RCC 7860 (cell line): ENCODE measurements at regions not wholly inside any gene's neighbourhood (a gene's known extent, or its start where the extent isn't known, plus 50 kb on each side); places are given as distances from the start of the nearest gene placed in this dataset.

Experiments used
- DNase-seq: peaks from one replicate; pipeline ENCODE4 v3.0.0-alpha.2; 2015; ENCODE audit warnings: low spot score
- FAIRE-seq: peaks from 2 replicates; lab custom pipeline; 2012; peaks lifted over from hg19 to GRCh38; lab: Jason Lieb, UNC

DNA sequence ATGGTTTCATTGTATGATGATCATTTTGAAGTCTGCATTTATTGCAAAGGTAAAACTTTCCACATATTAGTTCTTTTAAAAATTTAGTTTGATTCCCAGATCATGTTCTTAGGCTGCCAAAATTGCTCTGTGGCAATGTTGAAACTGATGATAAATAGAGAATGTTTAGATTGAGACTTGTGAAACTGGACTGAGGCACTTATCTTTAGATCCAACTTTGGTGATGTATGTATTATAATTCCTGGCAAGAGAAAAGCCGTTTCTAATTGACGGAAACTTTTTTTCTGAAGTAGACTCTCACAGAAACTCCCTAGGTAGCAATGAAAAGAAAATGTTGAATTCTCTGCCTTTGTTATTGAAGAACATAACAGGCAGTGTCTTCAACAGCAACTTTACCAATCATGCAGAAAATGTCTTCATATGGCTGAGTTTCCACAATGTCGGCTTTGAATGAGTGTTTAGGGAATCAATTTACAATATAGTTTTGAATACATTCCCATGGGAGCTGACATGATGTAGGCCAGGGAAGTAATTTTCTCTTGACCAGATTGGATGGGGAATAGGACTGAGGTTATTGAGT, 456.2 kb downstream of the CD109 start:
- DNase-seq, result no peak
- no peak for FAIRE-seq

DNA sequence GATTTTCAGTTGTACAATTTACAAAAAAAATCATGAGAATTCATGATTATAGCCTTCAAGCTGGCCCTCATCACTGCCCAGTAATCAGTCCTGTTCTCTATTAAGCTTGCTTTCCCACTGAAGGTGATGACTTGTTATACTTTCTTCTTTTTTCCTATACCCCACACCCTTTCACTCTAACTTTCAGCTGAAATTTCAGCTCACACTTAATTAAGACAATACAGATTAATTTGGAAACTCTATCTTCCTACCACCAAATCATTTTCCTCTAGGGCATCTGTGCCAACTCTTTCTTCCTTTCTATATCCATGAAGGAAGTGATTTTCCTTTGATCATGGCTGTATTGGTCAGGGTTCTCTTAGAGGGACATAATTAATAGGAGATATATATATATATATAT, 449.9 kb downstream of the CD109 start:
- DNase-seq, result no peak
- no peak for FAIRE-seq

DNA sequence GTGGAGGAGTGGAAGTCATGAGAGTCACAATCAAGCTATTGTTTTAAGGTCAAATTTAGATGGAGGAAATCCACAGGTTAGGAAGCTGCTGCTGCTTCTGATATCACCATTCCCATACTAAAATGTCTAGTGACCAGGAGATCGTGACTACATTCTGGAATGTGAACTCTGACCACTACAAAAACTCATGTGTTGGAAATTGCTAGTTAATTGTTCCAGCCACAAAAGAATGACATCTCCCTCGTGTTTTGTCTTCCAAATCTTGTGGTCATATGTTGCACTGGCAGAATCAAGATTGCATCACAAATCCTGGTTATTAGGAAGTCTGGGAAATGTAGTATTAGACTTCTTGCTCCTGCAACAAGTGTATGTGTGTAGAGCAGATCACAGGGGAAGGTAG, 441.9 kb downstream of the CD109 start:
- DNase-seq (no peak), FAIRE-seq (no peak)

DNA sequence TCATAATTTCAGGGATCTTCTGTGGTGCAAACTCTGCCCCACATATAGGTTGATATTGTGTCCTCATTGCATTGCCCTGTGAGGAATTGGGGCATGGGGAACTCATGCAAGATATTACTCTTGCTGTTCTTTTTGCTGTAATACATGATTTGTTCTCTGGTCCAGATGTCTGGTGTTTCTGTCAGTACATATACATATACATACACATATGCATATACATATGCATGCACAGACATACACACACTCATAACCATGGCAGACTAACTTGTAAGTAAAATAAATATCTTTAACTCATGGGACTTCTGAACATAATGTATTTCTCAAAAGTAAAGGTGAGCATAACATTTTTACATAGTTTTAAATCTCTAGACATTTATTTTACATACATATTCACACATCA, 438.3 kb downstream of the CD109 start:
- FAIRE-seq, result no peak
- DNase-seq, result no peak

DNA sequence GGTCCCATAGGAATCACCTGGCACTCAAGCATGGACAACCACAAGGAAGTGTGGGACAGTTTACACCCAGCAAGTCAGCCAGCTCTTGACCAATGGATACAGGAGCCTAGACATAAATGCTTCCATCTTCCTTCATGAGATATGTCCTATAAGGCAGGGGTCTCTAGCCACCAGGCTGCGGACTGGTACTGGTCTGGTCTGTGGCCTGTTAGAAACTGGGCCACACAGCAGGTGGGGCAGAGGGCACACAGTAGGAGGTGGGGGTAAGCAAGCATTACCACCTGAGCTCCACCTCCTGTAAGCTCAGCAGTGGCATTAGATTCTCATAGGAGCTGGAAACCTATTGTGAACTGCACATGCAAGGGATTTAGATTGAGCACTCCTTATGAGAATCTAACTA, 437.1 kb downstream of the CD109 start:
- FAIRE-seq (no peak), DNase-seq (no peak)

DNA sequence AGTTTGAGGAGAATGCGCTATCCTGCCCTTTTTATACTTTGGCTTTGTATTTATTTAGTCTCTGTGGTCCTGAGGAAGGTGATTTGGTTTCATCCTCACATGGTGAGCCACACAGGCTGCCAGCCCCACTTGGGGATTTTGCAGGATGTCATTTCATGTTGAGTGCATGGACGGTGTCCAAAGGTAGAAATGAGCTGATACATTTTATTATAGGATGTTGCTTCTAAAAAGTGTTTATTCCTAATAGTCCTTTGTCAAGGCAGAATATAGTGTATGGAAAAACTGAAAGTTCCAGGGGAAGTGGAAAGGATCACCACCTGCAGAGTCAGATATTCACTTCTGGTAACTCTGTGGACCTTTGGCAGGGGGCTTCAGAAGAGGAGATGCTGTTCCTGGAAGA, 434.6 kb downstream of the CD109 start:
- FAIRE-seq (no peak), DNase-seq (no peak)

DNA sequence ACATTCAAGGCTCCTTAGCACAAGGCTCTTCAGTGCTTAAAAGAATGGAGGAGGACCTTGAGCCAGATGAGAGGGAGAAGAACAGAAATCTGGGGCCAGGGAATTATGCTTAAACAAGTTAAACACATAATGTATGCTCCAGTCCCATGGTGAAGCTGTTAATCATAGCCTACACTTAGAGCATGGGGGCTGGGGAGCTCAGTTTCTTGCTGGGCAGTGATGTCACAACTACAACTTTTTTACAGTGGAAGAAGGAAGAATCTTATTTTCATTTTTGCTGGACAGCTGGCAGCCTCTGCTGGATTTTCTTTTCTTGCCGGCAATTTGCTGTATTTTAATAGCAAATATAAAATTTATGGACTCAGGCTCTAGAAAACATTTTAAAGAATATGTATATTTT, 432.5 kb downstream of the CD109 start:
- FAIRE-seq (no peak), DNase-seq (no peak)

DNA sequence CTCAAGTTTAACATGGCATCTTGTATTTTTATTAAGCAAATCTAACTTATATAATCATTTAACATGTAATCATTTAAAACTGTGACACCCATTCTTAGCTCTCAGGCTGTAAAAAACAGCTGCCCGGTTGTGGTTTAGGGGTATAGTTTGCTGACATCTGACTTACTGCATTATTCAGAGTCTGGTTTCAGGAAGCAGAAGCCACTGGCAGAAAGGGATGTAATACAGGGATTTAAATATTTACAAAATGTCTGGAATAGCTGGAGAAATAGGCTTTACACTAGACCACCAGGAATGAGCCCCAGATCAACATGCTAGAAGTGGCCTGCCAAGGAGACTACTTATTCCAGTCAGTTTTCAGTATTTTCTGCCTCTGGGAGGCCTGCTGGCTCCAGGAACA, 421.1 kb downstream of the CD109 start:
- FAIRE-seq, result no peak

DNA sequence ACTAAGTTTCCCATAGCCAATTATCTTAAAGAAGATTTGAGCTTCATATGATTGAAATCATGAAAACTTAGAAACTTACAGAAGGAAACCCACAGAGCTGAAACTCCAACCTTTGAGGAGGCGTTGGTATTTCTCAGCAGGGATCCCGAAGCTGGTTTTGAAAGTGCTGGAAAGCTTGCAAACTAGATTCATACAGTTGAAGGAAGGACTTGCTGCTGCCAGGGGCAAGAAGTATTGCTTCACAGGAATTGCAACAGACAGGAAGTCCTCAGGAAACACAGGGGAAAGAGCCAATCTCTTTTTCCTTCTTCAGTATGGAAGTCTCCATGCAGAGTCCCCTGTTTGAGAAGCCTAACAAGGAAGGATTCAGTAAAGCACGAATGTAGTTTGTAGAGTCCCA, 419.7 kb downstream of the CD109 start:
- DNase-seq (no peak), FAIRE-seq (no peak)

More for the DNA sequence above, 421.1 kb downstream of the CD109 start:
- no peak for DNase-seq

DNA sequence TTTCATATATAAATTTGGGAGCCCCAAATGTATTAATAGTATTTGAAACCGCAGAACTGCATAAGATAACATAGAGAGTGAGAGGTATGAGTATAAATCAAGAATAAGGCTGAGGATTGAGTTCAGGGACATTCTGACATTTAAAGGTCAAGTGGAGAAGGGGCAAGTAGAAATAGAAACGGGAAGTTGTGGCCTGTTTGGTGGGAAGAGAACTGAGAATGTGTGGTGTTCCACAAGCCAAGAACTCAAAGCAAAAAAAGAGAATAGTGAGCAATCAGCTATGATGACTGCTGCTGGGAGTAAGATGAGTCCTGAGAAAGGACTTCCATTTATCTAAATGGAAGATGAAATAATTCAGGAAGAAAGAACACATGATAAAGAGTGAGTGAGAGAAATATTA, 418.4 kb downstream of the CD109 start:
- FAIRE-seq, result no peak
- no peak for DNase-seq

DNA sequence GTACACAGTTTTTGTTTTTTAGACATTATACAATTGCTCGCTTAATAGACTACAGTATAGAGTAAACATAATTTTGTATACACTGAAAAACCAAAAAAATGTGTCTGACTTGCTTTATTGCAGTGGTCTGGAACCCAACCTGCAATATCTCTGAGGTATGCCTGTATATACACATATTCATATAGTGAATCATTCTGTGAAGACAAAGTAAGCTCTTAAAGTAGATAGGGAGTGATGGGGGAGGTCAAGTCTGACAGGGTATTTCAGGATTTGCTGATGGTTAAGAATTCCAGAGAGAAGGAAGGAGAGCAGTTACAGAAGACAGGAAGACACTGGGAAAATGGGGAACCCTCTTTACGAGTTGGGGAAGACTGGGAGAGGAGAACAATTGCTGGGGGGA, 417.9 kb downstream of the CD109 start:
- no peak for FAIRE-seq
- DNase-seq, result no peak

DNA sequence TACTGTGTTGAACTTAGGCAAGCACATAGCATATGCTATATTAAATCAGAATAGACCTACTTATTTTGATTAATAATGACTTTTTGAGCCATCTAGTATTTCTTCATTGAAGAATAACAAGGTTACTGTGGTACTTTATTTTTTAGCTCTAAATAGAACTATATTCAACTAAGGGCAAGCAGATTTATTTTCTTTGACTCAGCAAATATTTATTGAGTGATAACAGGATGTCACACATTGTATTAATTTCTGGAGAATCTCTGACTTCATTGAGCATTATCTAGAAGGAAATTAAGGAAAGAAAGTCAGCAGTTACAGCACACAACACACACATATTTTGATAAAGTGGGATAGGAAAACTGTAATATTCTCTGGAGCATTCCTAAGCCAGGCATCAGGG, 407.4 kb downstream of the CD109 start:
- DNase-seq (no peak), FAIRE-seq (no peak)

DNA sequence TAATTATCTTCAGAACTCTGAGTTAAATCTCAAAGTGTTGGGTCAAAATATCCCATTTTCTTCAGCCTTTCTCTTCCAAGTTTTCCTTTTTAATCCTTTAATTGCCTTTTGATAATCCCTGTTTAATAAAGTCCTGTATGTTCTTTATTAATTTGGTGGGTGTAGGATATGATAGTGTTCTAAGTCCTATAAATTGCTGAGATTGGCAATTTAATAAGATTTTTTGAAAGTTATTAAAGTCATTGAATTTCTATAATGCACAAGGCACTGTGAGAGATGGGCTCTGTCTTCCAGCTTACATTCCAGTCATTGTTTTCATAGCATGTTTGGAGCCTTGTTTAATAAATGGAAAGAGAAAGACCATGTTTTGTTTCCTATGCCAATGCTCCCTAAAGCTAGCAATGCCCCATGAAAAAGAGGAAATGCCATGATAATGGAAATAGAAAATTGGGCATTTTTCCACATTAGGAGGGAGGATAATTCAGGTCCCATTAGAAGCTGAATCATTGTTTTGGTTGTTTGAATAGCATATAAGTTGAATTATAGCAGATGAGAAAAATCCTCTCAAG, 404.8 kb downstream of the CD109 start:
- FAIRE-seq, result no peak
- no peak for DNase-seq

DNA sequence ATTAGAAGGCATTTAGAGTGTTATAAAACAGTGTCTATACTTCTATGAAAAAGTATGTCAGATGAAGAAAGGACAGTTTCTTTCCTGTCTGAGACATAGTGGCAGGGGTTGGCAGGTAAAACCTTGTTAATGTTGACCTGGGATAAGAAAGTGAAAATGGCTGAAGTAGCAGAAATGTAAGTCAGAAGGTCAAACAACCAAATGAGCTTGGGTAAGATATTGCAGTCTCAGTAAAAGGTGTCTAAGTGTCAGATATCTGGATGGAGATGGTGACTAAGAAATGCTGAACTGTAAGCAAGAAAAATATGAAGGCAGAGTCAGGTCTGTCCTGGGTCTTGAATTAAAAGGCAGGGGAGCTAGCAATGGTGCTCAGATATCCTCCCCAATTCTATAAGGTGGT, 400.3 kb downstream of the CD109 start:
- DNase-seq (no peak), FAIRE-seq (no peak)

DNA sequence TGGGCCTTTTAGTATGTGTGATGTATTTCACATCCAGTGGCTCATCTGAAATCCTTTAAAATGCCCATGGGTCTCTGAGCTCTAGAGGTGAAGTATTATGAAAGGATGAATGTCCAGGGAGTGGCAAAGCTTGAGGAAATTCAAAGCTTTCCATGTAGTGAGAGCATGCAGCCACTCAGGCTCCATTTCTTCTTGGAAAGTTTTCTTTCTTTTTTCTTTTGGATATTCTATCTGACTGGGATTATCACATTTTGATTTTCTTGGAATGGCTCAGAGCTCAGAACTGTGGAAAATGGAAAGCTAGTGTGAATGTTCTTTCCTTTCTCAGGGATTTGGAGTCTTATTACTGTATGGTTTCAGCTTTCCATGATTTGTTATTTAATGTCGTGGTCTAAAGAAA, 397.4 kb downstream of the CD109 start:
- FAIRE-seq, result no peak
- DNase-seq, result no peak

DNA sequence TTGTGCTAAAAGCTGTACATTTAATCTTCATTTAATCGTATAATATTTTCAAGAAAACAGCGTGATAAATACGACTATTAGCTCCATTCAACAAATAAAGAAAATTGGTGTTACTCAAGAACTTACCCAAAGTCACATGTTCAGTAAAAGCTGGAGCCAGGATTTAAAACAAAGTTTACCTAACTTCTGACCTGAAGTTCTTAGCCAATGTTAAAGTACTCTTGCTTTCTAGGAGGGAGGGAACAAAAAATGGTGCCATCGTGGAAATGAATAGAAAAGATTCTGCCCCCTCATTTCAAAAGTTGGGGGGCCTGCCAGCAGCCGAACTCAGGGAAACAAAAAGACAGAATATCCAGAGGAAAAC, 395.8 kb downstream of the CD109 start:
- DNase-seq, result no peak
- no peak for FAIRE-seq

DNA sequence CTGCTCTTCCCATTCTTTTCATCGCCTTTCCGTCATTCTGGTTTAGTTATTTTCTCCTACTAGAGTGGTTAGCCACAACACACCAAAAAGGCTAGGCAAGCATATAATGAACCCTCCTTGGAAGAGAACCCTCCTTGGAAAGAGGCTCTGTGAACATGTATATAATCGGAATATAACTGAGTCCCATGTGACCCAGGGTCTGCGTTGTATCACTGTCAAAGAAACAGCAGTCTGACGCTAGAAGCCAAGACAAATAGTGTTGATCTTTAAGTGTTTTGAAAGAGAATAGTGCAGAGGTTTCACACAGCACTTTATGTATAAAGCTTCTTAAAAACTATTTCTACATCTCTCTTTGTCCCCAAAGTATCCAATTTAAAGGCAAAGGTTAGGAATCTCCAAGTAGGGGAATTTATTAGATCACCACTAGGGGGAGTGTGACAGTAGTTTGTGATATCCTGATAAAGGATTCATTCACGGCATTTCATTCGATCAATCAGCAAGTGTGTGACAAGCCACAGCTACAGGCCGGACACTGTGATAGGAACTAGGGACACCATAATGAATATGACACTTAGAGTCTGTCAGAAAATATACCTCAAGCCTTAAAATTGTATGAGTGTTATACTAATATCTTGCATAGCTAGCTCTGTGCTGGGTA, 395.3 kb downstream of the CD109 start:
- peak; percentile 9 for DNase-seq
- no peak for FAIRE-seq

DNA sequence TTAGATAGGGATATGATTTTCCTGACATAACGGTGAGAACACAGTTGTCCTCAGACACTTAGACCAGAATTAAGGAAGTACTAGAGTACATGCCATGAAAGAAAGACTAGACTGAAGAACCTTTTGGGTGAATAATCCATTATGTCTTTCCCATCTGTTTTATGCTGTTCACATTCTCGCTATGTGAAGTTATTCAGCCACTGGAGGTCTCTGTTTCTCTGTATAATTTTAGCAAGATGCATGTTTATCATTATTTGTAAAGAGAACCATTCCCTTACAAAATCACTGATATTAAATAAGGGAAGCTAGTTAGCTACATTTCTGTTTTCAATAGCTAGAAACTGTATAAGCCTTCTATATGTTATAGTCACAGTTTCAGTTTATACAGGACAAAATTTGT, 391.9 kb downstream of the CD109 start:
- FAIRE-seq (no peak), DNase-seq (no peak)

DNA sequence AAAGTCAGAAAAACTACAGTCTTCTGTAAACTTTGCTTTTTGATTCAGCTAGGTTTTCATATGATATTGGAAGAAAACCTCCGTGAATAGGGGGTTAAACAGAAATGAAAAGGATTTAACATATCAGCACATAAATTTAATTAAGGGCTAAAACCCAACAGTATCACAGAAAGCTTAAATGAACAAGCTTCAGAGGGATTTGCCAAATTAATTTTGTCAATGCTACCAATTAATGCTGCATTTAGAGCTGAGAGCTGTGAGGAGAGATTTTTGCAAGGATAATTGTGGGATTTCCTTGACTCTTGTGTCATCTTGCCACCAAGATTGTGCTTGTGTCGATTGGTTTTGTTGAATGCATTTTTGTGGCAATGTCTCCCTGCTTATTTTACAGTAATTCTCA, 379.9 kb downstream of the CD109 start:
- no peak for DNase-seq
- FAIRE-seq, result no peak

DNA sequence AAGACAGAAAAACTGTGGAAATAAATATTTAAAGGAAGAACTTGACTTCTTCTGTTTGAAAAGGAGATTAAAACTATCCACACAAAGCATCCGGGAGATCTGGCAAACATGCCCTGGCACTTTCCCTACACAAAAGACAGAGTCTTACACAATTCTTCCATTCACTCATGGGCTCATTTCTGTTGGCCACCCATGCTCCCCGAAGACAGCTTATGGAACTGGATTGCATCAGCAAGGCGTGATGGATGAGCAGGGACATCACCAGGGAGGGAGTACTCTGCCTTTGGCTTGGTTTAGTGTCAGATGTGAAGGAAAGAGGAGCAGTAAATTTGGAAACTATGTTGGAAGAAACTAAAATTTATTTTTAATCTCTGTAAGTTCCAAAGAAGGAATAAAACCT, 379.3 kb downstream of the CD109 start:
- DNase-seq (no peak), FAIRE-seq (no peak)

DNA sequence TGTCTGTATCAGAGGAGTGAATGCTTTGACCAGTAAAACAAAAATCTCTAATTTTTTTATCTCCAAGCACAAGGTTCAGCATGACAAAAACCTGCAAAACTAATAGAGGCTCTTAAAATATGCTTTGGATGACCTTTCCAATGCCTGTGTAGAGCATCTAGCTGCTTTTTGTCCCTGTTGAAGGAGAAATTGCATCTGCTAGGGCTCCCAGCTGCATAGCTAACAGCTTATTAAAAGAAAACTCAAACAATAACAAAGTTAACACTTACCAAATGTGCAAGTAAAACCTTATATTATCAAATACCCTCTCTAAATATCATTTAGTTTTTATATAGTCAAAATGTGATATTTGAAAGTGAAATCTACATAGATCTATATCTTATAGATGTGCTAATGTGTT, 378.6 kb downstream of the CD109 start:
- no peak for FAIRE-seq

DNA sequence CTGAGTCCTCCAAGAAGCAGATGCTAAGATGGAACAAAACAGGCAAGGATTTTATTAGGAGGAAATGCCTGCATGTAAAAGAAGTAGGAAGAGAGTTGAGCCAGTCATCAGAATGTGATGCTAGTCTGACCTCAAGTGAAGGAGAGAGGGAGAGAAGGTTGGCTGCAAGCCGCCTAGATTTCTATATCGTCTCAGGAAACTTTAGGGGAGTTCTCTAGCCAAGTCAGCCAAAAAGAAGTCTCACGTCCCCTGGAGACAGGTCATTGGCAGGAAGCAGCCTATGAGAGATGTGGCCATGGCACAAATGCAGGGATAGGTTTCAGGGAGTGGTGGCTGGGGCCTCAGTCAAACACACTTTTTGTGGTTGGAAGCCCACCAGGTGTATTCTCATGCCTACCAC, 378.0 kb downstream of the CD109 start:
- no peak for FAIRE-seq

More for the DNA sequence above, 378.6 kb downstream of the CD109 start:
- DNase-seq, result no peak

DNA sequence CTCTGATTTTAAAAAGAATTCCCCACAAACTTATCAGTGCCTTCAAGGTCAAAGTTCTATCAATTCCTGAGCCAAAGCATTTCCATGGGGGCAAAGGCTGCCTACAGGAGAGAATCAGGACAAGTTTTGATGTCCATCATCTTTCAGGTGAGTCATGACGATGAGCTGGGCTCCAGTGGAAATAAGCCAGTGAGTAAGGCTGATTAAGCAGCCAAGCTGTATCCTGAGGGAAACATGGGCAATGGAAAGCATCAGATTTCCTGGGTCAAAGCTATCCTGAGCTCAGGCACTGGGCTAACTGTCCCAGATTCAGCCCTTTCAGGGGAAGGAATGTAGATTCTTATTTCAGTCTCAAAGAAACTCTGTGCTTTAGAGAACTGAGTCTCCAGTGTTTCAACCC, 377.4 kb downstream of the CD109 start:
- peak; percentile 11 for FAIRE-seq
- peak; percentile 13 for DNase-seq

More for the DNA sequence above, 378.0 kb downstream of the CD109 start:
- DNase-seq, result no peak
